ENCODE measurements at regions not wholly inside any gene's neighbourhood (a gene's known extent, or its start where the extent isn't known, plus 50 kb on each side); places are given as distances from the start of the nearest gene placed in this dataset.

GRCh38 chr2:3078684-3079083 is 298.9 kb downstream of the EIPR1 start:
- TF ChIP-seq, protein P1, sequence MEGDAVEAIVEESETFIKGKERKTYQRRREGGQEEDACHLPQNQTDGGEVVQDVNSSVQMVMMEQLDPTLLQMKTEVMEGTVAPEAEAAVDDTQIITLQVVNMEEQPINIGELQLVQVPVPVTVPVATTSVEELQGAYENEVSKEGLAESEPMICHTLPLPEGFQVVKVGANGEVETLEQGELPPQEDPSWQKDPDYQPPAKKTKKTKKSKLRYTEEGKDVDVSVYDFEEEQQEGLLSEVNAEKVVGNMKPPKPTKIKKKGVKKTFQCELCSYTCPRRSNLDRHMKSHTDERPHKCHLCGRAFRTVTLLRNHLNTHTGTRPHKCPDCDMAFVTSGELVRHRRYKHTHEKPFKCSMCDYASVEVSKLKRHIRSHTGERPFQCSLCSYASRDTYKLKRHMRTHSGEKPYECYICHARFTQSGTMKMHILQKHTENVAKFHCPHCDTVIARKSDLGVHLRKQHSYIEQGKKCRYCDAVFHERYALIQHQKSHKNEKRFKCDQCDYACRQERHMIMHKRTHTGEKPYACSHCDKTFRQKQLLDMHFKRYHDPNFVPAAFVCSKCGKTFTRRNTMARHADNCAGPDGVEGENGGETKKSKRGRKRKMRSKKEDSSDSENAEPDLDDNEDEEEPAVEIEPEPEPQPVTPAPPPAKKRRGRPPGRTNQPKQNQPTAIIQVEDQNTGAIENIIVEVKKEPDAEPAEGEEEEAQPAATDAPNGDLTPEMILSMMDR (IDR thresholded peaks at IDR 0.05; ENCODE audit: low read depth, low read length) = no peak
- no peak for TF ChIP-seq EZH2phosphoT487 (IDR thresholded peaks at IDR 0.05; ENCODE audit: low read depth)
